ENCODE measurements at regions not wholly inside any gene's neighbourhood (a gene's known extent, or its start where the extent isn't known, plus 50 kb on each side); places are given as distances from the start of the nearest gene placed in this dataset.
"Not testable (repeated sequence)": the region's sequence is repeated elsewhere in the genome, so short reads cannot be mapped to it uniquely, and the experiment has no call there.

- H3K36me3 ChIP-seq (ENCODE audit: insufficient read depth, low read length): no peaks in the 10 kb centered on the region
- no peaks in the 10 kb centered on the region for H3F3A ChIP-seq (ENCODE audit: insufficient read depth, low read length, poor library complexity, severe bottlenecking)
- no peak for TF ChIP-seq EZH2 (IDR thresholded peaks at IDR 0.05; ENCODE audit: borderline replicate concordance, insufficient read depth, low read length, poor library complexity, severe bottlenecking)
- no peak for TF ChIP-seq SMC3 (conservative IDR thresholded peaks at IDR 0.05; ENCODE audit: poor library complexity)
- no peak for TF ChIP-seq POLR2AphosphoS5 (IDR thresholded peaks at IDR 0.05)
- TF ChIP-seq TAF1 (IDR thresholded peaks at IDR 0.05; ENCODE audit: low read depth): no peak
- TF ChIP-seq REST (IDR thresholded peaks at IDR 0.05; ENCODE audit: borderline replicate concordance): no peak
- no peak for TF ChIP-seq EP300 (conservative IDR thresholded peaks at IDR 0.05; ENCODE audit: poor library complexity, severe bottlenecking)
- TF ChIP-seq MXI1 (conservative IDR thresholded peaks at IDR 0.05; ENCODE audit: poor library complexity, severe bottlenecking): no peak
- no peak for TF ChIP-seq CTCF (IDR thresholded peaks at IDR 0.05; ENCODE audit: poor library complexity, severe bottlenecking)
- TF ChIP-seq RAD21 (conservative IDR thresholded peaks at IDR 0.05): no peak
- no peaks in the 10 kb centered on the region for H3K9me3 ChIP-seq (ENCODE audit: low read length)
- no peak overlapping the region for H3K4me3 ChIP-seq (ENCODE audit: low read length)
- no peaks in the 10 kb centered on the region for H3K79me2 ChIP-seq (replicated peaks; ENCODE audit: insufficient read depth, low read length)
- H3K27me3 ChIP-seq (ENCODE audit: insufficient read depth, low read depth, low read length): no peaks in the 10 kb centered on the region
- H3K9ac ChIP-seq (ENCODE audit: low read length): no peak overlapping the region
- no peaks in the 10 kb centered on the region for H3K9me2 ChIP-seq (ENCODE audit: insufficient read depth, low read length)
- no peak overlapping the region for H3K27ac ChIP-seq (ENCODE audit: low read length)
- H2AFZ ChIP-seq (ENCODE audit: low read depth, low read length): no peak overlapping the region
- H4K20me1 ChIP-seq (ENCODE audit: insufficient read depth): no peaks in the 10 kb centered on the region
- no peak overlapping the region for H3K4me2 ChIP-seq (ENCODE audit: low read length)
Observed at GRCh38 chr5:34439601-34440000, 216.5 kb upstream of the RAI14 start.

- H3K79me2 ChIP-seq (replicated peaks; ENCODE audit: insufficient read depth, low read length); H3K27me3 ChIP-seq (ENCODE audit: insufficient read depth, low read depth, low read length); H3K36me3 ChIP-seq (ENCODE audit: insufficient read depth, low read length); H3K9ac ChIP-seq (ENCODE audit: low read length); H3K9me2 ChIP-seq (ENCODE audit: insufficient read depth, low read length); H2AFZ ChIP-seq (ENCODE audit: low read depth, low read length); H3K4me2 ChIP-seq (ENCODE audit: low read length); H4K20me1 ChIP-seq (ENCODE audit: insufficient read depth); H3F3A ChIP-seq (ENCODE audit: insufficient read depth, low read length, poor library complexity, severe bottlenecking); H3K4me3 ChIP-seq (ENCODE audit: low read length); H3K9me3 ChIP-seq (ENCODE audit: low read length); H3K27ac ChIP-seq (ENCODE audit: low read length): not testable (repeated sequence)
Observed at GRCh38 chr5:34441767-34442166, 214.4 kb upstream of the RAI14 start.

GRCh38 chr5:34447424-34447823, 208.7 kb upstream of the RAI14 start:
- Histone ChIP-seq H3F3A (ENCODE audit: insufficient read depth, low read length, poor library complexity, severe bottlenecking) (no peaks in the 10 kb centered on the region), H3K27ac (ENCODE audit: low read length) (no peak overlapping the region), H3K27me3 (ENCODE audit: insufficient read depth, low read depth, low read length) (no peaks in the 10 kb centered on the region), H3K79me2 (replicated peaks; ENCODE audit: insufficient read depth, low read length) (no peaks in the 10 kb centered on the region), H3K36me3 (ENCODE audit: insufficient read depth, low read length) (no peaks in the 10 kb centered on the region), H2AFZ (ENCODE audit: low read depth, low read length) (no peak overlapping the region), H3K4me3 (ENCODE audit: low read length) (no peak overlapping the region), H3K9ac (ENCODE audit: low read length) (no peak overlapping the region), H3K4me2 (ENCODE audit: low read length) (no peak overlapping the region), H3K9me2 (ENCODE audit: insufficient read depth, low read length) (no peaks in the 10 kb centered on the region), H4K20me1 (ENCODE audit: insufficient read depth) (no peaks in the 10 kb centered on the region), H3K9me3 (ENCODE audit: low read length) (no peaks in the 10 kb centered on the region)
- TF ChIP-seq RAD21 (conservative IDR thresholded peaks at IDR 0.05) (no peak), REST (IDR thresholded peaks at IDR 0.05; ENCODE audit: borderline replicate concordance) (no peak), POLR2AphosphoS5 (IDR thresholded peaks at IDR 0.05) (no peak), TAF1 (IDR thresholded peaks at IDR 0.05; ENCODE audit: low read depth) (no peak), SMC3 (conservative IDR thresholded peaks at IDR 0.05; ENCODE audit: poor library complexity) (no peak), CTCF (IDR thresholded peaks at IDR 0.05; ENCODE audit: poor library complexity, severe bottlenecking) (no peak), EP300 (conservative IDR thresholded peaks at IDR 0.05; ENCODE audit: poor library complexity, severe bottlenecking) (no peak), MXI1 (conservative IDR thresholded peaks at IDR 0.05; ENCODE audit: poor library complexity, severe bottlenecking) (no peak), EZH2 (IDR thresholded peaks at IDR 0.05; ENCODE audit: borderline replicate concordance, insufficient read depth, low read length, poor library complexity, severe bottlenecking) (no peak)

Measured in neural cell (in vitro differentiated cells).